Chondrocyte (in vitro differentiated cells): ENCODE measurements at regions not wholly inside any gene's neighbourhood (a gene's known extent, or its start where the extent isn't known, plus 50 kb on each side); places are given as distances from the start of the nearest gene placed in this dataset.

ENCODE experiments used
- DNase-seq: peaks from one replicate; pipeline ENCODE4 v3.0.0; 2021; ENCODE audit warnings: mixed read lengths, low spot score
- H3K27ac Mint-ChIP-seq: one replicate; pipeline ENCODE4 v1.8.0; 2021; ENCODE audit warnings: mild to moderate bottlenecking, moderate library complexity, mixed read lengths; ENCODE audit not compliant: unreplicated experiment
- H3K27me3 Mint-ChIP-seq: 2 replicates; pipeline ENCODE4 v1.8.0; 2021; ENCODE audit warnings: low read depth, mixed read lengths
- H3K36me3 Mint-ChIP-seq: 2 replicates; pipeline ENCODE4 v1.8.0; 2021; ENCODE audit warnings: low read depth, mixed read lengths
- H3K4me1 Mint-ChIP-seq: 2 replicates; pipeline ENCODE4 v1.8.0; 2021; ENCODE audit warnings: low read depth, mild to moderate bottlenecking, mixed read lengths
- H3K4me3 Mint-ChIP-seq: one replicate; pipeline ENCODE4 v1.8.0; 2021; ENCODE audit warnings: mild to moderate bottlenecking, moderate library complexity, mixed read lengths; ENCODE audit not compliant: unreplicated experiment
- H3K9me3 Mint-ChIP-seq: 2 replicates; pipeline ENCODE4 v1.8.0; 2021; ENCODE audit warnings: low read depth, mixed read lengths
- TF ChIP-seq, protein P1 (sequence below): fragments of 200-600 bp; sonication (generic); IDR thresholded peaks from 2 replicates; pipeline ENCODE4 v1.5.0; 2021; ENCODE audit warnings: antibody characterized with exemption, mild to moderate bottlenecking, moderate library complexity

DNA sequence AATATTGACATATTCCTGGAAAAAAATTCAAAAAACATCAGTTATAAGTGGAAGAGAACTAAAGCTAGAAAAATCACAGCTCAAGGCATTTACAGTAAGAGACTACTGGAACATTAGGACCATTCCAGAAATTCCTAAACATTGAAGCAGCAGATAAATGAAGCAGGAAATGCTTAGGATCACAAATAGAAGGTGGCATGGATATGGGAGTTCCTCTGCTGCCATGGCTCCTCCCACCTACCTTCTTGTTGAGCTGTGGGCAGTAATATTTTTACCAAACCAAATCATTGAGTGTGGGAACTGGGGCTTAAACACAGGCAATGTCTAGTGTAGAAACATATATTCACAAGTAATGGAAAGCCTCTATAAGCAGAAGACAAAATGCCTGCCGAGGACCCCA lies 292.8 kb downstream of the ANKRD7 start:
- TF ChIP-seq, protein P1, sequence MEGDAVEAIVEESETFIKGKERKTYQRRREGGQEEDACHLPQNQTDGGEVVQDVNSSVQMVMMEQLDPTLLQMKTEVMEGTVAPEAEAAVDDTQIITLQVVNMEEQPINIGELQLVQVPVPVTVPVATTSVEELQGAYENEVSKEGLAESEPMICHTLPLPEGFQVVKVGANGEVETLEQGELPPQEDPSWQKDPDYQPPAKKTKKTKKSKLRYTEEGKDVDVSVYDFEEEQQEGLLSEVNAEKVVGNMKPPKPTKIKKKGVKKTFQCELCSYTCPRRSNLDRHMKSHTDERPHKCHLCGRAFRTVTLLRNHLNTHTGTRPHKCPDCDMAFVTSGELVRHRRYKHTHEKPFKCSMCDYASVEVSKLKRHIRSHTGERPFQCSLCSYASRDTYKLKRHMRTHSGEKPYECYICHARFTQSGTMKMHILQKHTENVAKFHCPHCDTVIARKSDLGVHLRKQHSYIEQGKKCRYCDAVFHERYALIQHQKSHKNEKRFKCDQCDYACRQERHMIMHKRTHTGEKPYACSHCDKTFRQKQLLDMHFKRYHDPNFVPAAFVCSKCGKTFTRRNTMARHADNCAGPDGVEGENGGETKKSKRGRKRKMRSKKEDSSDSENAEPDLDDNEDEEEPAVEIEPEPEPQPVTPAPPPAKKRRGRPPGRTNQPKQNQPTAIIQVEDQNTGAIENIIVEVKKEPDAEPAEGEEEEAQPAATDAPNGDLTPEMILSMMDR = no peak
- peaks cover 7% of the 10 kb centered on the region for H3K4me1 Mint-ChIP-seq
- no peaks in the 10 kb centered on the region for H3K9me3 Mint-ChIP-seq
- no peak for DNase-seq
- H3K27ac Mint-ChIP-seq = no peak overlapping the region
- H3K4me3 Mint-ChIP-seq = no peak overlapping the region
- H3K36me3 Mint-ChIP-seq = no peaks in the 10 kb centered on the region
- H3K27me3 Mint-ChIP-seq = no peaks in the 10 kb centered on the region

DNA sequence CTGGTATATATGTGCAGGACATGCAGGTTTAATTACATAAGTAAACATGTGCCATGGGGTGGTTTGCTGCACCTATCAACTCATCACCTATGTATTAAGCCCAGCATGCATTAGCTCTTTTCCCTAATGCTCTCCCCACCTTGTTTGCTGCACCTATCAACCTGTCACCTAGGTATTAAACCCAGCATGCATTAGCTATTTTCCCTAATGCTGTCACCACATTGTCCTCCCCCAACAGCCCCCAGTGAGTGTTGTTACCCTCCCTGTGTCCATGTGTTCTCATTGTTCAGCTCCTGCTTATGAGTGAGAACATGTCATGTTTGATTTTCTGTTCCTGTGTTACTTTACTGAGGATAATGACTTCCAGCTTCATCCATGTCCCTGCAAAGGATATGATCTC lies 300.5 kb downstream of the ANKRD7 start:
- H3K4me1 Mint-ChIP-seq = no peaks in the 10 kb centered on the region
- H3K4me3 Mint-ChIP-seq = no peak overlapping the region
- H3K27me3 Mint-ChIP-seq = peaks cover 4% of the 10 kb centered on the region
- H3K27ac Mint-ChIP-seq = no peak overlapping the region
- H3K9me3 Mint-ChIP-seq = peaks cover 7% of the 10 kb centered on the region
- TF ChIP-seq, protein P1 = no peak
- DNase-seq = no peak
- H3K36me3 Mint-ChIP-seq = peaks cover 3% of the 10 kb centered on the region

DNA sequence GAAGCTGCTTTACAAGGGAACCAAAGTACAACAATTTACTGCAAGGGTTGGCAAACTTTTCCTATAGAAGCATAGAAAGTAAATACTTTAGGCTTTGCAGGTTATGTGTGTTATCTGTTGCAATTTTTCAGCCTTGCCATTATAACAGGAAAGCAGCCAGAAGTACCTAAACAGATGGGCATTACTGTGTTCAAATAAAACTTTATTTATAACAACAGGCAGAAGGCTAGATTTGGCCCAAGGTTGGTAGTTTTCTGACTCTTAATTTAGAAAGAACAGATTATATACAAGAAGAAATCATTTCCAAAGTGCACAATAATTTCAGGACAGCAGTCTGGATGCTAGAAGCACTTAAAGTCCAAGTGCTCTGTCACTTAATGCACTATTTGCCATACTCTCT lies 307.1 kb downstream of the ANKRD7 start:
- Mint-ChIP-seq H3K27me3 (peaks cover 9% of the 10 kb centered on the region), H3K4me3 (no peak overlapping the region), H3K9me3 (no peaks in the 10 kb centered on the region), H3K4me1 (no peaks in the 10 kb centered on the region), H3K36me3 (no peaks in the 10 kb centered on the region), H3K27ac (no peak overlapping the region)
- TF ChIP-seq, protein P1 = no peak
- no peak for DNase-seq

DNA sequence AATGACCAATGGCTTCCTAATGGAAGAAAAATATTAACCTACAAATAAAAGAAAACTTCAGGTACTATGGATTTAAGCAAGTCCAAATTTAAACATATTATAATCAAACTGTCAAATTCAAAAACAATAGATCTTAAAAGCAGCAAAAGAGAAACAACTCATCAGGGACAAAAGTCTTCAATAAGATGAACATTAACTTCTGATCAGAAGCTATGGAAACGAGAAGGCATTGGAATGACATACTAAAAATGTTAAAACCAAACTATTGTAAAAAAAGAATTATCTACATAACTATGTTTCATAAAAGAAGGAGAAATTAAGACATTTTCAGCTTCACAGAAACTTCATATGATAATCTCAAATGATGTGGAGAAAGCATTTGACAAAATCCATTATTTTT lies 334.7 kb downstream of the ANKRD7 start:
- TF ChIP-seq, protein P1 = no peak
- no peaks in the 10 kb centered on the region for H3K36me3 Mint-ChIP-seq
- no peak overlapping the region for H3K27ac Mint-ChIP-seq
- DNase-seq = no peak
- H3K4me3 Mint-ChIP-seq = no peak overlapping the region
- H3K27me3 Mint-ChIP-seq = no peaks in the 10 kb centered on the region
- H3K4me1 Mint-ChIP-seq = no peaks in the 10 kb centered on the region
- peaks cover 16% of the 10 kb centered on the region for H3K9me3 Mint-ChIP-seq

DNA sequence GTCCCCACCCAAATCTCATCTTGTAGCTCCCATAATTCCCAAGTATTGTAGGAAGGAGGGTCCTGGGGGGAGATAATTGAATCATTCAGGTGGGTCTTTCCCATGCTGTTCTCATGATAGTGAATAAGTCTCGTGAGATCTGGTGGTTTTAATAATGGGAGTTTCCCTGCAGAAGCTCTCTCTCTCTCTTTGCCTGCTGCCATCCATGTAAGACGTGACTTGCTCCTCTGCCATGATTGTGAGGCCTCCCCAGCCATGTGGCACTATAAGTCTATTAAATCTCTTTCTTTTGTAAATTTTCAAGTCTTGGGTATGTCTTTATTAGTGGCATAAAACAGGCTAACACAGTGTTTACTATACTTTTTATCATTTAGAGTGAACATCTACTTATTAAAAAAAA lies 338.8 kb downstream of the ANKRD7 start:
- no peak for DNase-seq
- H3K9me3 Mint-ChIP-seq = peaks cover 13% of the 10 kb centered on the region
- TF ChIP-seq, protein P1 = no peak
- no peak overlapping the region for H3K27ac Mint-ChIP-seq
- H3K4me3 Mint-ChIP-seq = no peak overlapping the region
- no peaks in the 10 kb centered on the region for H3K4me1 Mint-ChIP-seq
- H3K36me3 Mint-ChIP-seq = no peaks in the 10 kb centered on the region
- H3K27me3 Mint-ChIP-seq = no peaks in the 10 kb centered on the region
